CD4-positive, alpha-beta T cell treated with Interleukin-6 for 4 hours (primary cell): ENCODE measurements at regions not wholly inside any gene's neighbourhood (a gene's known extent, or its start where the extent isn't known, plus 50 kb on each side); places are given as distances from the start of the nearest gene placed in this dataset.

Source experiments
- DNase-seq: peaks from one replicate; pipeline ENCODE4 v3.0.0-alpha.2; 2020; ENCODE audit warnings: mixed read lengths

DNA sequence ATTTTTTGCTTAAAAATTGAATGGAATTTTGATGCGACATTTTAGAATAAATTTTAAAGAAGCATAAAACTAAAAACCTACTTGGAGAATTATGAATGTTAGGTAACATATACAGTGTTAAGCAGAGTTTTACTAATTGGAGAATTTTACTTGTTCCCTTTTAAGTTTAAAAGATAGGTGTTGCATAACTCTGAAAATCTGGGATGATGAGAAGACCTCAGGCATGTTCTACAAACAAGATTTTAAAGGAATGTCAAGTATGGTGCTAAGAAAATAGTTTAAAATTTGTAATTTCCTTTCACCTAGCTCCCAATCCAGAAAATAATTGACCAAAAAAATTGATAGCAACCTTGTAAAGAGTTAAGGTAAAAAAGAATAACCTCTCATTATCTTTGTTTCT, 135.8 kb downstream of the RFC3 start:
- DNase-seq: no peak

DNA sequence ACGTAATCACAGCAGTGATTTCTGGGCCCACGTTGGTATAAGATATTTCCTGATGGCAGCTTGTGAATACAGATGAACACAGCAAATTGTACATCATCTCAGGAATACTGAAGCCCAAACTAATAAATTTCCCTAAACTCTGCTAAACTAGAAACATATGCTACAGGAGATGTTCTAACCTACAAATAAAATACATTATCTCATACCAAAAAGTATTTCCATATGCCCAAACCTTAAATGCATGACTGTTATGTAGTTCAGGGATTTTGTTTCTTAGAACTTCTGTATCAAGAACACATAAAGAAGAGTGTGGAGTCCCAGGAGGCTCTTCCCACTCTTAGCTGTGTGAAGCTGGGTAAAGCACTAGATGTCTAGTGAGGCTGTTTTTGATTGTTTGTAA, 138.4 kb downstream of the RFC3 start:
- DNase-seq: no peak

DNA sequence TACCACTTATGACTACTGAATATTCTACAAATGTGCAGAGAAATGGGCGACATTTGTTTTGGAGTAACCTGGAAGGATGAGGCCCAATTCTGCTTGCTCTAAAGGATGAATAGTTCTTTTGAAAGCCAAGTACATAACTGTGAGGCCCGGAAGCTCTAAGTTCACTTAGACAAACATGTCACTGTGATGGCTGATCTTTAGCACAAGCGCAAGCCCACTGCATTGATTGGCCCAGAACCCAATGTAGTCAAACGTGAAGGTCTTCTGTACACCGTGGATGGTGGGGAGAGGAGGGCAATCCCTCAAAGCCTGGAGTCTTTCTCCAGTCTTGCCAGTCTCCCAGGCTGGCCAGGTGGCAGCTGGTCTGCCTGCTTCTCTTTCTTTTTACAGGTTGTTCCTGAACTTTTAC, 139.6 kb downstream of the RFC3 start:
- no peak for DNase-seq

DNA sequence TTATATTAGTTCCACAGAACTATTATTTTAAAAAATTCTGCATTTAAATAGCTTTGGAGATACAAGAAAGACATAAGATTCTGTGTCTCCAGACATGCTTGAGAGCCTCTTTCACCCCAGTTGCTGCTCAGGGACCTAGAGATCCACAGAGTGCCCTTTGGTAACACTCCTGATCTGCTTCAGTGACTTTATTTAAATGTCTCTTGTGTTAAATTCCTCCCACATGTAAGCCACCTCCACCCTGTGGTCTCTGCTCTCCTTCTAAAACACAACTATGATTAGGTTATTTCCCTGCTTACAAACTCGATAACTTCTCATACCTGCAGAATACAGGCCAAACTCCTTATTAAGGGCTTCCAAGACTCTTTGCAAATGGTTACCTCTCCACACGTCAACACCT, 141.0 kb downstream of the RFC3 start:
- DNase-seq: no peak

DNA sequence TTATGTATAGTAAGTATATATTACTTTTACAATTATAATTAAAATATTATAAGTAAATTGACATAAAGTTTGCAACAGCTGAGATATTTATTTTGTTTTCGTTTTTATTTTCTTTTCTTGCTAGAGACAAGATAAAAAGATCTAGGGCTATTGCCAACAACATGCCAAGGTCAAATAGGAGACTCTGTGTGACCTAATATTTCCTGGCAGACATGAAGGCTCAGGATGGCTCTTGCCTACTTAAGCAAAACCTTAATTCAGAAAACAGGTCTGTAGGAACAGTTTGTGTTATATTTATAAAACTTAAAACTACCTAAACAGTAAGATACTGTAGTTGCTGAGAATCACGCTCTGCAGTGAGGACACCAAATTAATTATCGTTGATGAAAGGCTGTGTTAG, 145.2 kb downstream of the RFC3 start:
- no peak for DNase-seq

DNA sequence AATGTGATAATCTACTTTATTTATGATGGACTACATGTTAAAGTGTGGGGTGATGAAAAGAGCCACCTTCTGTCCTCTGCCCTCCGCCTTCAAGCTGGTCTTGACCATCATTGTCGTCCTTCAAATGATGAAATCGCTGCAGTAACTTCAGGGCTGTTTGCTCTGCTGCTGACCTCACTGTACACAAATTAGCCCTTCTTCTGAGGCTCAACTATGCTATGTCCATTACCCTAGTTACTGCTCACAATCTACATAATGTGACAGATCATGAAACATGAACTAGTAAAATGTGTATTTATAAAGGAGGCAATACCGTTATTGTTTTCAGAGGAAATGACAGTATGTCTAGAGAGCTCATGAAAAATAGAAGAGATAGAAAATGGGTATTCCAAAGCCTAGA, 145.9 kb downstream of the RFC3 start:
- no peak for DNase-seq

DNA sequence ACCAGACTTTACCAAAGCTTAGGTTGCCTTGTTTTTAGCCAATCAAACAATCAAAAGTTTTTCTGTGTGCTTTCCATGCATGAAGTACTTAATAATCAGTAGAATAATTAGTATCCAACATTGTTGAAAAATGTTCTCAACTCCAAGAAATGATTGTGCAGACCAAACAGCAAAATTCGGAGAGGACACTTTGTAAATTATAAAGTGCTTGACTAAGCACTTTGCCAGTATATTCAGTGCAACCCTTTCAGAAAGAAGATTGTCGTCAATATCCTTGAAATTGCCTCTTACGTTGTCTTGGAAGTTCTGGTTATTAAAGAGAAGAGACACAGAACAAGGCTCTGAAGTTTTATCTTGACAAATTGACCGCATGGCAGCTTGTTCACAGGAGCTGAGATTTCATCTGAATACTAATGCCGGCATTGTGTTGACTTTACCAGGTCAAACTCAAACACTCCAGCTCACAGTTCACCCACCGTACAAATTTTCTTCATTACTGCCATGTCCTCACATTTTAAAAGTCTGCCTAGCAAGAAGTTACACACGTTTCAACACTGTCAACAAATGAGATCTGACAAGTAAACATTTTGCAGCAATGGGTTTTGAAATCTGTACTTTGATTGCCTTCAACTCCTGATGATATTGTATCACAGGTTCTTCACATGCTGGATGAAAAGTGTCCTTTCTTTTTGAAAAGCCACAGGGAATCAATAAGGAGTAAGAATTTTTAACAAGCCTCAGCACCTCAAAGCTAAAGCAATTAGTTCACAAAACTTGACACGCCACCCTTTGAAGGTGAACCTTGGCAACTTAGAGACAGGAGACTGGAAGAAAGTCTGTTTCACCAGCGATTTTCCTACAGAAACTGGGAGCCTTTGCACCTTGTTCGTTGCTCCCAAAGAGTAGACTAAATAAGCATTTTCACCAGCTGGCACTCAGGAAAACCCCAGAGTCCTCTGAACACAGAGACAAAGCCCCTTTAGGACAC, 150.9 kb downstream of the RFC3 start:
- no peak for DNase-seq

DNA sequence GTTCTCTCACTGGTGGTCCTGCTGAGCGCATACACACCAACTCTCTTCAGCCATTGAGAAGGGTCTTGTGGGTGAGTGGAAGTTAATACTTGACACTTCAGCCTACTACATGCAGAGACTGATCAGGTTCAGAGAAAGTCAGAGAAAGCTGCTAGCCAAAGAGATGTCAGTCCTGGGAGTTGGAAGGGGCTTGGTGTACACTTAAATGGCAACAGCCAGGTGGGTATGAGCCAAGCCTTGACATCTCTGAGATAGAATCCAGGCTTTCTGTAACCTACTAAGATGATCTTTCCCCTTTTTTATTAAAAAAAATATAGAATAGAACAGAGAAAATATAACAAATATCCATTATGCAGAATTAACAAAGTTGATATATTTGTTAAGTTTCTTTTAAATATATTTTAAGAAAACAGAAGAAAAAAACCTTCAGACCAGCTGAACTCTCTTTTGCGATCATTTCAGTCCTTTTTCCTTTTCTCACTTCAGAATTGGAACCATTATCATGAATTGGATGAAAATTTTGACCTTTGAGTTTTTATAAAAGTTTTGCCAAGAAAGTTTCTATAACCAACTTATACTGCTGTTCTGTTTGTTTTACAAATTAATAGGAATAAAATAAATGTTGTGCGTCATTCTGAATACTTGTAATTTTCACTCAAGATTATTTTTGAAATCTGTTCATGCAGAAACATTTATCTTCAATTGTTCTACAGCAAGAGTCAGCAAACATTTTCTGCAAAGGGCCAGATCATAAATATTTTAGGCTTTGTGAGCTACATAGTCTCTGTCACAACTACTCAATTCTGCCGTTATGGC, 153.0 kb downstream of the RFC3 start:
- no peak for DNase-seq

DNA sequence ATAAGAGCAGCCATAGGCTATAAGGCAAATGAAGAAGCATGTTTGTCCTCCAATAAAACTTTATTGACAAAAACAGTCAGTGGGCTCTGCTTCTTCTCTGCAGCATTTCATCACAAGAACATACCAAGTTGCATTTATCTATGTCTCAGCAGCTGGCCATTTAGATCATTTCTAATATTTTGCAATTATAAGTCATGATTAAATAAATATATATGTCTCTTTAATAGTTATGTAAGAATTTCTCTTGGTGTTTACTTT, 153.5 kb downstream of the RFC3 start:
- no peak for DNase-seq

DNA sequence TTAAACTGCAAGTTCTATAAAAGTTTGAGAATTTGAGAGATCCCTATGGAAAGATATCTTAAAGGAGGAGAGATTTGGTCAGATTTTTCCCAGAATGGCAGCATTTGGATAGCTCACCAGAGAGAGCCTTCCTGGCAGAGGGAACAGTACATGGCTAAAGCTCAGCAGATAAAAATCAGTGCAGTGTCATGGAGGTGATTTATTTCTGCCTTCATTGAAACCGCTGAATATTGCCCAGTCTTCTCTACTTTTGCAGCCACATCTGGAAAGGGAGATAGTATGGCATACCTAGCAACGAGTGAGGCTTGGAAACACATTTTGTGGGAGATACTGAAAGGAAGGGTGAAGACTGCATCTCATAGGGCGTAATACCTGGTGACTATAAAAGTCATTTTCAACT, 155.2 kb downstream of the RFC3 start:
- no peak for DNase-seq

DNA sequence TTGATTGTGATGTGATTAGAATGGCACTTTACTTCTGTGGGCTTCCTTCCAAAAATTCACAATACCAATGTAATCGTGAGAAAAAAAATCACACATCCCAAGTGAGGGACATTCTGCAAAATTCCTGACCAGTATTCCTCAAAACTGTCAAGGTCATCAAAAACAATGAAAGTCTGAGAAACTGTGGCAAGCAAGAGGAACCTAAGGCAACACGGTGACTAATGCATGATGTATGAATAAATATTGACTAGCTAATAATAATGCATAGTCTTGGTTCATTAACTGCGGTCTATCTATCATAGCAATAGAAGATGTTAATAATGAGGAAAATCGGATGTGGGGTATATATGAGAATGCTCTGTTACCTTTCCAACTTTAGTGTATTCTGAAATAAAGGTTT, 159.0 kb downstream of the RFC3 start:
- no peak for DNase-seq

DNA sequence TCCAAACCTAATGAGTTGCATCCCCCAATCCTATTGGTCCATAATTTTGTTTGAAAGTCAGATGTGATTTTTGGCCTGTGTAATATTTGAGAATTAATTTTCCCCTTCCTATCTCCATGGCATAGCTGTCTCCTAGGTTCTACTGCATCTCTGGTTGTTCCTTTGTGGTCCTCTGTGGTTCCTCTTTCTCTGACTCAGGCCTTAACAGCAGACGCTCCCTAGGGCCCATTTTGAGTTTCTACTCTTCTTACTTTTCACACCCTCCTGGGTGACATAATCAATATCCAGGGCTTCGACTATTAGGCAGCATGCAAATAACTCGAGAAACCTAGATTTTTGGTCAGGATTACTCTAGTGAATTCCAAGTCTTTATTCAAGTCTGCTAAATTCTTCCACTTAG, 160.7 kb downstream of the RFC3 start:
- DNase-seq: no peak

DNA sequence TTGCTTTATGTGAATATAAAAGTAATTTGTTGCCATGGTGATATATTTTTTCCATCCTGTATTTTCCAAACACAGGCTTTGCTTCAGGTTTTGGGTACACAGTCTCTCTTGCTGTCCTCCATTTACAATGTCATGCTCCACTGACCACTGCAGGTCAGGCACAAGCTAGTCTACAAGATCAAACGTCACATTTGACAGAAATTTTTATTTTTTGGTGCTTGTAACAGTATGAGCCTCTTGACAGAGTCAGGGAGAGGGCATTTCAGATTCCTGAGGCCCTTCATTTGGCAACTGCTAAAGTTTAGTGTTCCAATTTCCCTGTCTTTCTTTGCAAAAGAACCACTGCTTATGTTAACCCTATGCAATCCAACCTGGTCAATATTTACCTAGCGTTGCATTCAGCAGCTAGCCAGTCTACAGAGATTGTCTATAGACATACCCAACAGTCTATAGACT, 175.0 kb downstream of the RFC3 start:
- DNase-seq: no peak

DNA sequence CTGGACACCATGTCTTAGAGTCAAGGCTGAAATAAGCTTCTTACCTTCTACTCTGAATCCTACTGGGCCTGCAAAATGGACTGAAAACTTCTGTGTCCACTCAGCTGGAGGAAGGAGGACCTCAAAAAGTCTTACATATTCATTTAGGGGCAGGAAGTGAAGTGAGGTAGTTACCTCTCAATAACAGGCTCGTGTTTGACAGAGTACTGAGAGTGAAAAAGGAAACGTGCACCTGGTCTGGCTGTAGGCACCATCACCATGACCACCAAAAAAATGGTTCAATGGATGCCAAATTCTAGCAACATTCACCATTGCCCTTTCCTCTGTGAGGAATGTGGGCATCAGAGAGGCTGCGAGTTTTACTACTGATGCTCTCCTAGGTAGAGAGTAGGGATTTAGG, 176.2 kb downstream of the RFC3 start:
- no peak for DNase-seq

DNA sequence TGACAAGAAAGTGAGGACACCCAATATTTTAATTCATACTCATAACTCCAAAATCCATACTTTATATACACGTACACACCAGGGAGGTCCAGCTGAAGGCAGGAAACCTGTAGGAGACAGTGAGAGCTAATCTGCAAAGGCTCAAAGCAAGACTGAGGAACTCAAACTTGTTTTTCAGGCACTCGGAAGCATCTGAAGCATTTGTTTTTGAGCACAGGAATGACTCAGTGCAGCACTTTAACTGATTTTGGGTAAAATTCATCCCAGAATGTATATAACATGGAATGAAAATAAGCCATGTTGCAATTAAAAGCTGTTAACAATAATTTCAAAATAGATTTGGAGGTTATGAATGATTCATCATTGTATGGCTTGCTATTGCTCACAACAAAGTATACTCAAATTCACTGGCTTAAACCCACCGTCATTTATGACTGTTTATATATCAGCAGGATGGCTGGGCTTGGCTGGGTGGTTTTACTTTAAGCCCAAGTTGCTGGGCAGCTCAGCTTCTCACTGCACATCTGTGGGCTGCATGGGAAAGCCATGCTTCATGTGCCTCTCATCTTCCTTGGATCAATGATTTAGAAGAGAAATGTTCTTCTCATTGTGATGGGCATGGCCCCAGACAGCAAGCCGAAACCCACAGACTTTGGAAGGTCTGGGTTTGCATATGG, 177.0 kb downstream of the RFC3 start:
- no peak for DNase-seq

DNA sequence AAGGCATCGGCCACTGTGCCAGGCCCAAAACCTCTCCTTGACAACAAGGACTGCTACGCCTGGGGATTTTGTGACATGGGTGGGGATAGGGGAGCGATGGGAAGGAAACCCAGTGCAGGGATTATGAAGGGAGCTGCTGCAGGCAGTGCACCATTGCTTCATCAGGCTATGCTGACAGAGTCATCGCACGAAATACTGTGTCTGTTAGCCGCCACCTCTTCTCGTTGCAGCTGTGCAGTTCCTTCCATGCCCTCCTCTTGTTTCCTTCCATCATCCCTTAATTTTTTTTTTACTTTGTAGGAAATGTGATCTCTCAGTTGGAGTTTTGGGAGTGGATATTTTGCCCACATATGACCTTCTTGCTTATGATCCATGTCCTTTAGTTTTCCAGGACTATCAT, 178.7 kb downstream of the RFC3 start:
- no peak for DNase-seq

DNA sequence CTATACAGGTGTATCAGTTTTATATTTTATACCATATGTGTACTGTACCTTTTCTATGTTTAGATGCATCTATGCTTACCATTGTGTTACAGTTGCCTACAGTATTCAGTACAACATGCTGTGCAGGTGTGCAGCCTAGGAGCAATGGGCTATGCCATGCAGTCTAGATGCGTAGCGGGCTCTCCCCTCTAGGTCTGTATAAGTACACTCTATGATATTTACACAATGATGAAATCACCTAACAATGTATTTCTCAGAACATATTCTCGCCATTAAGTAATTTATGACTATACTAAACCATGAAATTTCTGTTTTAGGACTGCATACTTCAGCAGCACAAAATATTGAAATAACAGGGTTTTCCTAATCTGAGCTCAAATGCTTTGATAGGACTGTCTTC, 179.6 kb downstream of the RFC3 start:
- DNase-seq: no peak

DNA sequence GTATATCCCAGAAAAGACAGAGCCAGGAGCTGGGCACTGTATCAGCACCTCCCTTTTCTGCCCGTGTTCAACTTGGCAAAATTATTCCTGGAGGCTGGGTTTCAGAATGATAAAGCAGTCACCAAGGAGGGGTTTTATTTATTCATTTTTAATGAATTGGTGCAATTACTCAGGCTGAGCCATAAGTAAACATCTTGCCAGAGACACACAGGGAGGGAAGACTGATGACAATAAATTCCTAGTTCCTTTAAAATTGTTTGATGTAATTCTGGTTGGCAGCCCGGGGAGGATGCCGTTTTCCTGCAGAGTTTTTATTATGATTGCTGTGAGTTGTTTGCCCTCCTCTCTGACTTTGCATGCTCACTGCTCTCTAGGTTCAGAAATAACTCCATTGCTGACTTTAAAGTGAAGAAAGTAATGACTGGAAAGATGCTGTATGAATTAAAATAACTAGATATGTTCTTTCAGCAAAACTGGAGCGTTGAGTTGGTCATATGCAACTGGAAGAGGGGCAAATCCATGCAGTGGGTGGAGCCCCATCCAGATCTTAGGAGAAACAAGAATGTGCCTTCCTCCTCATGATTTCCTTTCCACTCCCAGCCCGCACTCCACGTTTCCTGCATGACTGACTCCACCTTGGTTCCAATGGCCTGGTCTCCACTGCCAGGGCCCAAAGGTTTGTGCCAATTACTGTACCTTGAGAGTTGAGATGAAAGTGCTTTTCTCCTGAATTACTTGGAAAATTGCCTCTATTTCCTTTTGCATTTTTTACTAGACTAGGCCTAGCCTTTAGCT, 182.1 kb downstream of the RFC3 start:
- no peak for DNase-seq

DNA sequence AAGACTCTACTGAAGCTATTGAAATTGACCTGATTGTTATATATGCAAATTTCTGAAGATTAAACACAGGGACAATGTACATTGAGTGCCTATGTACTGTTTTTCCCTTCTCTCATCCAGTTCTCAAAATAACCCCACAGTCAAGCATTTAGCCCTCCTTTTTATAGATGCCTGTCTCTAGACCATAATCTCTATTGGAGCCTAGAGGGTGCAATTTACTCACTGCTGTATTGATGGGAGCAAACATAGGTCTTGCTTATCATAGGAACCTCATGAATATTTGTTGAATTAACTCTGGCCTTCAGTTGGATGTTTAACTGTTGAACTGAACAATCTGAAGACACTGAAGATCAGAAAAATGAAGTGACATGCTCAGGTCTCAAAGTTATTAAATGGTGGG, 183.0 kb downstream of the RFC3 start:
- DNase-seq: no peak

DNA sequence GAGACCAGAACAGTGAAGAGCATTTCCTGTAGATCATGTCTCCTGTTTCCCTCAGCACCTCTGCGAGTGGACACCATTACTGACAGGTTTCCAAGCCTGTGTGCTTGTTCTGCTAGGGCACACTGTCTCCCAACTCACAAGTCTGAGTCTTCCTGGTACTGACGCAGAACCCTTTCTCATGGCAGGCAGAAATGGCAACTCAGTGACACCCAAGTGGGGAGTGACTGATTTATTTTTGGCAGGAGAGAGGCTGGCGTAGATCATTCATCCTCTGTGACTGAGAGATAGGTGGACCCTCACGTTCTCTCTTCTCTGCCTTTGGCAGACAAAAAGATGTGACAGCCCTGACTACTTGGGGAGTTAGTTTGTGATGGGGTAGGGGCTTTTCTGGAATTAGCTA, 183.4 kb downstream of the RFC3 start:
- DNase-seq: no peak

DNA sequence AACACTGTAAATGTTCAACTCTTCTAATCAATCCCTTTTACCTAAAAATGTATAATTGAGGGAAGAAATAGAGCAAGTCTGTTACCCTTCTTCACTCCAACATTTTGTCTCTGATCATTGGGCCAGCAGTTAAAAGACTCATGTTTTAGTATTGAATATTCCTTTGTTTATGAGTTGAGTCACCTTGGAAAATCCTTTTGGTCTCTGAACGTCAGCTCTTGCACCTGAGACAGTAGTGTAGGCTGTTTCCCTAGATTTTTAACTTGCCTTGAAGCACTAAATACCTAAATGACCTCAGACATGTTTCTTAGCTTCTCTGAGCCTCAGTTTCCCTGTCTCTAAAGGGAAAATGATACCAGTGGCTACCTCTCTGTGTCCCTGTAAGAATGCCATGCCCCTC, 184.2 kb downstream of the RFC3 start:
- no peak for DNase-seq

DNA sequence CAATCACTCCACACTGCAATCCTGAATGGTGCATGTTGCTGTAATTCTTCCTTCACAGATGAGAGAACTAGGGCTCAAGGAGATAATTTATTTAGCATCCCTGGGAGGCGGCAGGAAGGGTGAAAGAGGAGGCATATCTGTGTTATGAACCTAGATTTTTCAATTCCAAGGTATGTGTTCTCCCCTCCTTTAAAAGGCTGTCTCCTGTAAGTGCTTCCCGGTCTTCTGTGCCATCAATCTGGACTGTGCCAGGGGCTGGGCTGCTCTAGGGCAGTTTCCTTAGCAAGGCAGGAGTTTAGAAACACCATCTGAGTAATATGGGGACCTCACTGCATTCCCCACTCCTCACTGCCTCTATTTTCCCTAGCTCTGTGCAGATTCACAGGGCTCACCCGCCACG, 185.0 kb downstream of the RFC3 start:
- DNase-seq: no peak

DNA sequence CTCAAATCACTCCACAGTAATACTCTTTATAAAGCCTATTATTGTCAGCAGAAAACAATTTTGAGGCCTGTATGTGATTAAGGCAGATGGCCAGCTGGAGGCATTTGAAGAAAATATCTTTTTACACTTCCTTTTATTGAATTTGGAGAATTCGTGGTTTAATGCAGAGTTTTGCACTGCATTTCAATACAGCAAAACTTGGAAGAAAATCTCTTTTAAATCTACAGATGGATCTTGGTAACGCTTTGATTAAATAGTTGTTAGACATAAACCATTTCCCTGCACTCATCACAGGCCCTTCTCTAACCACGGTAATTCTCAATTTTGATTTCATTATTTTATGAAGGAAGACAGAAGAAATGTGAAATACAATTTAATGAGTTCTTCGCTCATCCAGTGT, 185.7 kb downstream of the RFC3 start:
- DNase-seq: no peak
